Sigmoid colon (tissue), 4 donors: ENCODE measurements at regions not wholly inside any gene's neighbourhood (a gene's known extent, or its start where the extent isn't known, plus 50 kb on each side); places are given as distances from the start of the nearest gene placed in this dataset.

Experiments
- EP300 ChIP-seq, 4 donors: sonication (generic); formaldehyde crosslinking; IDR thresholded peaks; one replicate each; pipeline ENCODE4 v1.6.1; 2017; ENCODE audit warnings: antibody characterized with exemption in 4 of 4
- POLR2A ChIP-seq, 2 donors: fragments of 450-650 bp; IDR thresholded peaks; one replicate each; pipeline ENCODE4 v1.6.1; 2016; ENCODE audit warnings: antibody characterized with exemption in 2 of 2, mild to moderate bottlenecking in 2 of 2, moderate library complexity in 2 of 2
- POLR2AphosphoS5 ChIP-seq, 4 donors: sonication (generic); formaldehyde crosslinking; IDR thresholded peaks; one replicate each; pipeline ENCODE4 v1.6.1; 2017; ENCODE audit warnings: antibody characterized with exemption in 4 of 4
- TF ChIP-seq, protein P1 (sequence below), 4 experiments: fragments of 450-650 bp in 3 of 4; fragments of 200-600 bp in 1 of 4; IDR thresholded peaks; one replicate each; pipeline ENCODE4 v1.5.1; 2016 to 2019; ENCODE audit warnings: antibody characterized with exemption in 4 of 4, mild to moderate bottlenecking in 3 of 4, moderate library complexity in 2 of 4

DNA sequence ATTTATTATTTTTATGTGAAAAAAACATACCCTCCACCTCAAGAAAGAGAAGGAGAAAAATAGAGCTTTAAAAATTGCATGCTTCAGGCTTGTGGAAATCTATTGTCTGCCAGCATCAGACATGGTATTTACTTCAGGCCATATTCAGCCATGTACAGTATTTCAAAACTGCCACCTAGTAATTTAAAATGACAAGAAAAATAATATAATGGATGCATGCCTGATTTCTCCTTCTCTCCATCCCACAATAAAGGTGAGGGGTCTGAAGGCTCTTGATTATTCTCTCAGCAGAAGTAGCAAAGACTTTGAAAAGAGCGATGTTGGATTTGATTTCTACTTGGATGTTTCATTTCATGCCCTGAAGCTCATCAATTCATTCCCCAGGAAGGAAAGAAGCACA, 250.7 kb downstream of the TBC1D4 start:
- TF ChIP-seq, protein P1, sequence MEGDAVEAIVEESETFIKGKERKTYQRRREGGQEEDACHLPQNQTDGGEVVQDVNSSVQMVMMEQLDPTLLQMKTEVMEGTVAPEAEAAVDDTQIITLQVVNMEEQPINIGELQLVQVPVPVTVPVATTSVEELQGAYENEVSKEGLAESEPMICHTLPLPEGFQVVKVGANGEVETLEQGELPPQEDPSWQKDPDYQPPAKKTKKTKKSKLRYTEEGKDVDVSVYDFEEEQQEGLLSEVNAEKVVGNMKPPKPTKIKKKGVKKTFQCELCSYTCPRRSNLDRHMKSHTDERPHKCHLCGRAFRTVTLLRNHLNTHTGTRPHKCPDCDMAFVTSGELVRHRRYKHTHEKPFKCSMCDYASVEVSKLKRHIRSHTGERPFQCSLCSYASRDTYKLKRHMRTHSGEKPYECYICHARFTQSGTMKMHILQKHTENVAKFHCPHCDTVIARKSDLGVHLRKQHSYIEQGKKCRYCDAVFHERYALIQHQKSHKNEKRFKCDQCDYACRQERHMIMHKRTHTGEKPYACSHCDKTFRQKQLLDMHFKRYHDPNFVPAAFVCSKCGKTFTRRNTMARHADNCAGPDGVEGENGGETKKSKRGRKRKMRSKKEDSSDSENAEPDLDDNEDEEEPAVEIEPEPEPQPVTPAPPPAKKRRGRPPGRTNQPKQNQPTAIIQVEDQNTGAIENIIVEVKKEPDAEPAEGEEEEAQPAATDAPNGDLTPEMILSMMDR (IDR thresholded peaks at IDR 0.05): no peak
- TF ChIP-seq POLR2A (IDR thresholded peaks at IDR 0.05): no peak
- no peak for TF ChIP-seq POLR2AphosphoS5 (IDR thresholded peaks at IDR 0.05)
- TF ChIP-seq EP300 (IDR thresholded peaks at IDR 0.05): no peak
